Endothelial cell of umbilical vein (primary cell): ENCODE measurements at regions not wholly inside any gene's neighbourhood (a gene's known extent, or its start where the extent isn't known, plus 50 kb on each side); places are given as distances from the start of the nearest gene placed in this dataset.

ENCODE experiments used
- CTCF ChIP-seq, 2 donors: IDR thresholded peaks; 1 replicate in 1 of 2; 2 replicates in 1 of 2; pipeline ENCODE4 v1.5.1; 2011; ENCODE audit warnings: low read length in 2 of 2, mild to moderate bottlenecking in 2 of 2, moderate library complexity in 2 of 2, control low read depth in 1 of 2, inconsistent platforms in 1 of 2, low read depth in 1 of 2; ENCODE audit not compliant: insufficient read depth in 1 of 2; ENCODE audit errors: extremely low read depth in 1 of 2
- MAX ChIP-seq: IDR thresholded peaks from 2 replicates; pipeline ENCODE4 v1.6.1; 2011; ENCODE audit not compliant: insufficient read depth, insufficient read length
- POLR2A ChIP-seq: IDR thresholded peaks from 2 replicates; pipeline ENCODE4 v1.6.1; 2012; ENCODE audit warnings: low read depth, mild to moderate bottlenecking, control low read depth, low read length

- no peak for TF ChIP-seq CTCF (IDR thresholded peaks at IDR 0.05; ENCODE audit: extremely low read depth in 1 of 2, insufficient read depth in 1 of 2, low read depth in 1 of 2, low read length in 2 of 2)
- no peak for TF ChIP-seq MAX
- no peak for TF ChIP-seq POLR2A
Measured at GRCh38 chr1:30337324-30337620, 386.1 kb downstream of the MATN1 start.
